ENCODE measurements at regions not wholly inside any gene's neighbourhood (a gene's known extent, or its start where the extent isn't known, plus 50 kb on each side); places are given as distances from the start of the nearest gene placed in this dataset.

DNA sequence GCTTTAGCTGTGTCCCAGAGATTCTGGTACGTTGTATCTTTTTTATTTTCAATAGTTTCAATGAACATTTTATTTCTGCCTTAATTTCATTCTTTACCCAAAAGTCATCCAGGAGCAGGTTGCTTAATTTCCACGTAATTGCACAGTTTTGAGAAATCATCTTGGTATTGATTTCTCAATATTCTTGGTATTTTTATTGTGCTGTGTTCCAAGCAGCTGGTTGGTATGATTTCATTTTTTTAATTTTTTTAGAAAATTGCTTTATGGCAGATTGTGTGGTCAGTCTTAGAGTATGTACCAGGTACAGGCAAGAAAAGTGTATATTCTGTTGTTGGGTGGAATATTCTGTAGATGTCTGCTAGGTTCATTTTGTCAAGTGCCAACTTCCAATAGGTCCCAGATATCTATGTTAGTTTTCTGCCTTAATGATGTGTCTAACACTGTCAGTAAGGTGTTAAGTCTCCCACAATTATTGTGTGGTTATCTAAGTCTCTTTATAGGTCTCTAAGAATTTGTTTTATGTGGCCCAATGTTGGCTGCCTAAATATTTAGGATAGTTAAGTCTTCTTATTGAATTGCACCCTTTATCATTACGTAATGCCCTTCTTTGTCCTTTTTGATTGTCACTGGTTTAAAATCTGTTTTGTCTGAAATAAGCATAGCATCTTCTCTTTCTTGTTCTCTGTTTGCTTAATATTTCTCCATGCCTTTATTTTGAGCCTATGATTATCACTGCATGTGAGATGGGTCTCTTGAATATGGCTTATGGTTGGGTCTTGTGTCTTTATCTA lies 366.9 kb upstream of the IRAK1BP1 start:
- no peak for TF ChIP-seq EP300 (IDR thresholded peaks at IDR 0.05)
- TF ChIP-seq CTCF (IDR thresholded peaks at IDR 0.05), result no peak
- TF ChIP-seq POLR2A (IDR thresholded peaks at IDR 0.05), result no peak
- no peak for TF ChIP-seq POLR2AphosphoS5 (IDR thresholded peaks at IDR 0.05)
- 72 to 83% (median 74%) methylated on average over 3 of the region's 3 CpGs for WGBS, 5 donors
- Histone ChIP-seq H3K27me3 (no peaks in the 10 kb centered on the region), H3K4me3 (no peak overlapping the region), H3K27ac (no peak overlapping the region), H3K36me3 (no peaks in the 10 kb centered on the region), H3K9me3 (no peaks in the 10 kb centered on the region), H3K4me1 (no peaks in the 10 kb centered on the region)
- no peak for DNase-seq
- intact Hi-C loops (cut with DNase I; ENCODE audit: low total_unique reads), result no loop called here

- H3K4me1 ChIP-seq, result no peaks in the 10 kb centered on the region
- H3K36me3 ChIP-seq, result no peaks in the 10 kb centered on the region
- no peak overlapping the region for H3K4me3 ChIP-seq
- WGBS, 5 donors, result 48 to 73% (median 61%) methylated on average over 1 to 2 of the region's 2 CpGs
- intact Hi-C loops (cut with DNase I; ENCODE audit: low total_unique reads), result no loop called here
- TF ChIP-seq EP300 (IDR thresholded peaks at IDR 0.05) (no peak), POLR2A (IDR thresholded peaks at IDR 0.05) (no peak), POLR2AphosphoS5 (IDR thresholded peaks at IDR 0.05) (no peak), CTCF (IDR thresholded peaks at IDR 0.05) (no peak)
- peaks cover 0 to 2% (median 2%) of the 10 kb centered on the region in 4 donors for H3K9me3 ChIP-seq
- DNase-seq, result no peak
- no peak overlapping the region for H3K27ac ChIP-seq
- no peaks in the 10 kb centered on the region for H3K27me3 ChIP-seq
Measured at GRCh38 chr6:78502386-78502887, 364.9 kb upstream of the IRAK1BP1 start.

GRCh38 chr6:78505178-78505577 lies 362.2 kb upstream of the IRAK1BP1 start:
- H3K4me3 ChIP-seq, result no peak overlapping the region
- no peaks in the 10 kb centered on the region for H3K36me3 ChIP-seq
- H3K27me3 ChIP-seq, result no peaks in the 10 kb centered on the region
- DNase-seq, result no peak
- H3K27ac ChIP-seq, result no peak overlapping the region
- no peaks in the 10 kb centered on the region for H3K4me1 ChIP-seq
- intact Hi-C loops (cut with DNase I; ENCODE audit: low total_unique reads), result no loop called here
- 73 to 84% (median 75%) methylated on average over 4 of the region's 4 CpGs for WGBS, 5 donors
- TF ChIP-seq EP300 (IDR thresholded peaks at IDR 0.05), result no peak
- TF ChIP-seq CTCF (IDR thresholded peaks at IDR 0.05), result no peak
- TF ChIP-seq POLR2AphosphoS5 (IDR thresholded peaks at IDR 0.05), result no peak
- TF ChIP-seq POLR2A (IDR thresholded peaks at IDR 0.05), result no peak
- H3K9me3 ChIP-seq, result peaks cover 0 to 12% (median 10%) of the 10 kb centered on the region in 4 donors

DNA sequence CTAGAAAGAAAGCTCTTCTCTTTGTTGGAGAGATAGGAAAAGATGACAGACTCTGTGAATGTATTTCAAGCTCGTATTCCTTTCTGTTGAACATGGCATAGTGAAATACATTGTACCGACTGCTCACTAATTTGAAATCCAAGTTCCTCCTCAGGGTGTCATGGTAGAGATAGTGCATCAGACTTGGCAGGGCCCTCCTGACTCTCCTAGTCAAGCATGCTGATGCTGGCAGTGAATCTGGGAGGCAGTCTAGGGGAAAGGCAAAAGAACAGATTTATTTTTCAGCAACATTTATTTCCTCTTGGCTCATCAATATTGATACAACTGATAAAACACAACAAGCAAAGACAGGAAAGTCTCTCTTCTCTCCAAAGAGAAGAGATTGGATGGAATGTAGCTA lies 356.3 kb upstream of the IRAK1BP1 start:
- H3K36me3 ChIP-seq, result no peaks in the 10 kb centered on the region
- WGBS, 5 donors, result 85 to 91% (median 90%) methylated on average over 2 of the region's 2 CpGs

More for the DNA sequence above, 356.3 kb upstream of the IRAK1BP1 start:
- TF ChIP-seq POLR2AphosphoS5 (IDR thresholded peaks at IDR 0.05) (no peak), CTCF (IDR thresholded peaks at IDR 0.05) (no peak), POLR2A (IDR thresholded peaks at IDR 0.05) (no peak), EP300 (IDR thresholded peaks at IDR 0.05) (no peak)
- intact Hi-C loops (cut with DNase I; ENCODE audit: low total_unique reads), result no loop called here
- no peak for DNase-seq
- H3K4me3 ChIP-seq, result no peak overlapping the region
- H3K27me3 ChIP-seq, result no peaks in the 10 kb centered on the region
- H3K9me3 ChIP-seq, result peaks cover 0 to 12% (median 10%) of the 10 kb centered on the region in 4 donors
- no peak overlapping the region for H3K27ac ChIP-seq
- no peaks in the 10 kb centered on the region for H3K4me1 ChIP-seq
